GM23248 (cell line): ENCODE measurements at regions not wholly inside any gene's neighbourhood (a gene's known extent, or its start where the extent isn't known, plus 50 kb on each side); places are given as distances from the start of the nearest gene placed in this dataset.

Source experiments
- EZH2 ChIP-seq: fragments of 200-600 bp; sonication (generic); IDR thresholded peaks from 2 replicates; pipeline ENCODE4 v1.6.1; 2018; ENCODE audit warnings: antibody characterized with exemption, mild to moderate bottlenecking; ENCODE audit not compliant: insufficient read depth, poor library complexity, severe bottlenecking
- EZH2phosphoT487 ChIP-seq: fragments of 200-600 bp; sonication (generic); IDR thresholded peaks from 2 replicates; pipeline ENCODE4 v1.6.1; 2018; ENCODE audit warnings: antibody characterized with exemption, moderate library complexity, mild to moderate bottlenecking, low read depth; ENCODE audit not compliant: insufficient read depth

GRCh38 chr2:234279637-234280036 lies 217.2 kb downstream of the ARL4C start:
- no peak for TF ChIP-seq EZH2
- no peak for TF ChIP-seq EZH2phosphoT487
